GM12865 (cell line): ENCODE measurements at regions not wholly inside any gene's neighbourhood (a gene's known extent, or its start where the extent isn't known, plus 50 kb on each side); places are given as distances from the start of the nearest gene placed in this dataset.

Experiments
- DNase-seq: peaks from one replicate; pipeline ENCODE4 v3.0.0; 2010; ENCODE audit warnings: low read depth
- H3K4me3 ChIP-seq: 2 replicates; pipeline ENCODE4 v1.5.1; 2011; ENCODE audit warnings: mild to moderate bottlenecking, low read depth, low read length, control low read depth
- TF ChIP-seq, protein P1 (sequence below): IDR thresholded peaks from 2 replicates; pipeline ENCODE4 v1.5.1; 2011; ENCODE audit warnings: low read length, control low read depth, low read depth, inconsistent platforms; ENCODE audit not compliant: insufficient read depth; ENCODE audit errors: missing control alignments

DNA sequence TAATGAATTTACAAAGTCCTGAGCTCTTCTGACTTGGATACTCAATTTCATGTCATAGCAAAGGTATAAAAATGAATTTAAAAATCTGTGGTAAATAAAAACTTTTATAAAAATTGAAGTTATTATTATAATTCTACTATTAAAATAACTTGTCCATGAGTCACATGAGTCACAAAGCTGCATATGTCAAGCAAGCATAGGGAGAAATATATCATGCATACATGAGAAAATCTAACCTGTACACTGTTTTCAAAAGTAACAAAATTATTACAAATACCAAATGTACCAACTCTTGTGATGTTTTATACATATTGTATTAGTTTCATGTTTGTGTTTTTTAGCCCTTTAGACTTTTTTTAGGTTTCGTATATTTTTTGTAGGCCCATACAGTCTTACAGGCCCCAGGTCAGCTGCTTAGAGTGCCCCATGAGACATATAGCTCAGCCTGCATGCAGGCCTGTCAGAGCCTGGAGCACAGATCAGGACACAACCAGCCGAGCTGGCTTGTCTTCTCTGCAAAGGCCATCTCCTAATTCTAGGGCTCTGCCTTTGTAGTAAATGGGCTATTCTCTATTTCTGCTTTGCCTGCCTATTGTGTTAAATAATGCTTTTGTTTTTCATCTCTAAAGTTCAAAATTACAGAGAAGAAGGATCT is 818.7 kb upstream of the TENM3 start:
- H3K4me3 ChIP-seq = no peak overlapping the region
- TF ChIP-seq, protein P1, sequence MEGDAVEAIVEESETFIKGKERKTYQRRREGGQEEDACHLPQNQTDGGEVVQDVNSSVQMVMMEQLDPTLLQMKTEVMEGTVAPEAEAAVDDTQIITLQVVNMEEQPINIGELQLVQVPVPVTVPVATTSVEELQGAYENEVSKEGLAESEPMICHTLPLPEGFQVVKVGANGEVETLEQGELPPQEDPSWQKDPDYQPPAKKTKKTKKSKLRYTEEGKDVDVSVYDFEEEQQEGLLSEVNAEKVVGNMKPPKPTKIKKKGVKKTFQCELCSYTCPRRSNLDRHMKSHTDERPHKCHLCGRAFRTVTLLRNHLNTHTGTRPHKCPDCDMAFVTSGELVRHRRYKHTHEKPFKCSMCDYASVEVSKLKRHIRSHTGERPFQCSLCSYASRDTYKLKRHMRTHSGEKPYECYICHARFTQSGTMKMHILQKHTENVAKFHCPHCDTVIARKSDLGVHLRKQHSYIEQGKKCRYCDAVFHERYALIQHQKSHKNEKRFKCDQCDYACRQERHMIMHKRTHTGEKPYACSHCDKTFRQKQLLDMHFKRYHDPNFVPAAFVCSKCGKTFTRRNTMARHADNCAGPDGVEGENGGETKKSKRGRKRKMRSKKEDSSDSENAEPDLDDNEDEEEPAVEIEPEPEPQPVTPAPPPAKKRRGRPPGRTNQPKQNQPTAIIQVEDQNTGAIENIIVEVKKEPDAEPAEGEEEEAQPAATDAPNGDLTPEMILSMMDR = no peak
- no peak for DNase-seq

DNA sequence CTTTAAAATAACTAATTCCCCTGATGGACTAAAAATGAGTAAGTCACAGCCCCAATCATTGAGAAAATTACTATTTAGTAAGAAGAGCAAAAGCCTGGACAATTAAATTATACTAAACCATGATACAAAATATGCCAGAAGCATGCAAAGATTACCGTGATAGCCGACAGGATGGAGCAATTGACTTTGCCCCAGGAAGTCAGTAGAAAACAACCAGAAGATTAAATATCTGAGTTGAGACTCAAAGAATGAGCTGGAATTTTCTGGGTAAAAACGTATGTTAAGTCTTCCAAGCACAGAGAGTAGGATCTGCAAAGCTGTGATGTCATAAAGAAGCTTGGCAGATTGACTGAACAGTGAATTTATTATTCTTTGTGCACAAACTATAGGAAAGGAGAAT is 816.1 kb upstream of the TENM3 start:
- TF ChIP-seq, protein P1 = no peak
- no peak overlapping the region for H3K4me3 ChIP-seq
- DNase-seq = no peak

DNA sequence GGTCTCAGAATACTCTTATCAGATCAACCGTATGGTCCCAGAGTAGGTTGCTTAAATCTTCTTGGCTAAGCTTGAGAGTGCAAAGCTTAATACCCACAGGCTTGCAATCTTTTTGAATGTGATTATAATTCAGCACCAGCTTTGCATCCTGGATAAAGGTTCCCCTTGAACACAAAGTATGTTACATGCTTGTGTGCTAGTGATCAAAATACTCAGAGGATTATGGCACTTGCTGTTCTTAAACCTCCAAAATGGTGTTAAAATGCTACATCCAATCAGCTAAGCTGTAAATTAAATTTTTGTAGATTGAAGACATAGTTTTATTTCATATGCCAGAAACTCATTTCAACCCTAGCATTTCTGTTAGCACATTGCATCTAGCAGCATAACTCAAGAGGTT is 812.2 kb upstream of the TENM3 start:
- TF ChIP-seq, protein P1 = no peak
- no peak overlapping the region for H3K4me3 ChIP-seq
- DNase-seq = no peak

DNA sequence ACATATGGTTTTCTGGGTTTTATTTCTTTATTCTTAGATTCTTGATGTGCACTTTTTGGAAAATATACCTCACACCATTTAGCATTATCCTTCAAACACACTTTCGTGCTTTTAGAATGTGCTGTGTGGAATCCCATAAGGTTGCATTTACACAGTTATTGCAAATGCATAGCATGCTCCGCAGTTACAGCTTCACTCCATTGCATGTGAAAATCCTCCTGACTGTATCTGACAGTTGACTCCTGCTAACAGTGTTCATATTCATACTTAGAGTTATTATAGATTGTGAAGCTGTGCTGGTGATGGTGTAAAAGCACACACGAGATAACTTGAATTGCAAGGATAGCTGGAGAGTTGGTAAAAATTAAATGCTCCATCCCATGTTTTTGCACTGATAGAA is 811.5 kb upstream of the TENM3 start:
- no peak for DNase-seq
- TF ChIP-seq, protein P1 = no peak
- H3K4me3 ChIP-seq = no peak overlapping the region

DNA sequence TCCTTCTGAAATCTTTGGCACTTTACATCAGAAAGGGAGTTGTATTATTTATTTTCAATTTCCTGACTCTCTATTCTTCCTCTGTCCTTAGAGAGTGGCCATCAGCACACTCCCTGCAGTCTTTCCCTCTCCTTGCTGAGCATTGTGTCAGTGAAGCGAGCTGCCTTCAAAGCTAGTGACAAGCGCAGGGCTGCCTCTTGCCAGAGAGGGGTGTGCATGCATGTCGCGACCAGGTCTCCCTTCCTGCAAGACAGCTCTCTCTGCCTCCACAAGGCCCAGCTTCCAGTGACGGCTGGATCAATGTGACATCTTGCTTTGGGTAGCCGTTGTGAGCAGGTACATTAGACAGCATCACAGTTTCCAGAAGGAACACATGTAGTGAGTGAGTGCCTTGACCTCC is 810.9 kb upstream of the TENM3 start:
- DNase-seq = no peak
- H3K4me3 ChIP-seq = no peak overlapping the region
- TF ChIP-seq, protein P1 = no peak

DNA sequence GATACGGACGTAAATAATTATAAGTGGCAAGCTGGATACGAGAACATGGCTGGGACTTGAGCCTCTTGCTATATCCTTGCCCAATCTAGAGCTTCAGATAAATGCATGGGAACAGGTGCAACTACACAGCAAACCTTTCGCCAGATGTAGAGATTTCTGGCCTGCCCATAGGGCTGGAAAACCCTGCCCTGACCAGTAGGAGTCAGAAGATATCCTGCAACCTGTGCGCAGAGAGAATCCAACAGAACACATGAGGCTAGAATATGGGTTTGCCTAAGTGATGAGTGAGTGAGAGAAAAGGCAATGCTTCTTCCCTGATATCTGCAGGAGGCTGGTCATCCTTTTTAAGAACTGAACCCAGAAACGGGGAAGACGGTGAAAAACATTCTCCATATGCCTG is 805.3 kb upstream of the TENM3 start:
- TF ChIP-seq, protein P1 = no peak
- DNase-seq = no peak
- no peak overlapping the region for H3K4me3 ChIP-seq

DNA sequence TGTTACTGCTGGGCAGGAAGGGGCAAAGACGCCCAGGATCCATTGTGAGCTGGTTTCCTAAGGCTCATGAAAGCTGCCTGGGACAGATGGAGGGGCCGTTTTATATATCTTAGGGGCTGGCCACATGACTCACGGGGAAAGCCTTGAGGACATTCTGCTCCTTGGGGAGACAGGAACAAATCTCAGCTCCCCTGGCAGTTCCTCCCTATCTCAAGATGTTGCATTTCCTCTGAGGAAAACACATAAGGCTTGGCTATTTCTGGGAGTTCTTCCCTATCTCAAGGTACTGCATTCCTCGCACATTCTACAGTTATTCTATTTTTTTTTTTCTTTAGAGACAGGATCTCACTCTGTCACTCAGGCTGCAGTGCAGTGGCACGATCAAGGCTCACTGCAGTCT is 804.6 kb upstream of the TENM3 start:
- H3K4me3 ChIP-seq = no peak overlapping the region
- TF ChIP-seq, protein P1 = no peak
- DNase-seq = no peak
